A549 (cell line): ENCODE measurements at regions not wholly inside any gene's neighbourhood (a gene's known extent, or its start where the extent isn't known, plus 50 kb on each side); places are given as distances from the start of the nearest gene placed in this dataset.

Experiments used
- ATAC-seq, 2 experiments: fragments of 200-7000 bp in 1 of 2; fragments of >200 bp in 1 of 2; cut with Nextera tagmentation in 1 of 2; cut with Tn5 transposase in 1 of 2; 3 replicates each; pipeline versions ENCODE4 v1.8.0 to v1.9.1; 2018 to 2020; ENCODE audit warnings: mild to moderate bottlenecking in 1 of 2, moderate library complexity in 1 of 2
- CTCF ChIA-PET: fragments of 300-600 bp; sonication (Branson Sonifier 250); formaldehyde crosslinking; extraction: SDS; loops from one replicate; lab custom pipeline; 2021; ENCODE audit warnings: antibody characterized with exemption, inconsistent platforms; lab: Yijun Ruan, JAX
- POLR2A ChIA-PET: fragments of 350-600 bp; formaldehyde crosslinking; extraction: SDS; loops from one replicate; lab custom pipeline; 2021; ENCODE audit warnings: antibody characterized with exemption, inconsistent platforms; lab: Yijun Ruan, JAX
- DNase-seq, 2 experiments: peaks; one replicate each; pipeline versions ENCODE4 v3.0.0 to v3.0.0-alpha.2; 2011 to 2016; ENCODE audit warnings: low read depth in 1 of 2, low spot score in 1 of 2
- FAIRE-seq: peaks from 2 replicates; lab custom pipeline; 2011; peaks lifted over from hg19 to GRCh38; lab: Jason Lieb, UNC
- H3K27ac ChIP-seq, 2 experiments: fragments of >200 bp; sonication (Bioruptor Twin); formaldehyde crosslinking; 3 replicates each; pipeline ENCODE4 v1.5.1; 2016 to 2017
- H3K4me1 ChIP-seq: fragments of >200 bp; sonication (Bioruptor Twin); formaldehyde crosslinking; 3 replicates; pipeline ENCODE4 v1.6.1; 2016
- H3K4me2 ChIP-seq: fragments of >200 bp; sonication (Bioruptor Twin); formaldehyde crosslinking; 3 replicates; pipeline ENCODE4 v1.6.1; 2016
- H3K4me3 ChIP-seq: fragments of >200 bp; sonication (Bioruptor Twin); formaldehyde crosslinking; 3 replicates; pipeline ENCODE4 v1.5.1; 2016
- H3K9me3 ChIP-seq: fragments of >200 bp; sonication (Bioruptor Twin); formaldehyde crosslinking; 3 replicates; pipeline ENCODE4 v1.6.1; 2016
- ATOH8 ChIP-seq: fragments of 250-450 bp; sonication (Bioruptor Pico); IDR thresholded peaks from 2 replicates; pipeline ENCODE4 v1.5.0; 2020; ENCODE audit warnings: low read depth, mild to moderate bottlenecking, moderate library complexity
- CBX2 ChIP-seq: fragments of 200-600 bp; sonication (generic); IDR thresholded peaks from 2 replicates; pipeline ENCODE4 v1.6.1; 2016; ENCODE audit warnings: low read depth, mild to moderate bottlenecking, borderline replicate concordance
- CEBPB ChIP-seq, 2 experiments: fragments of >200 bp in 1 of 2; sonication (Bioruptor Twin) in 1 of 2; formaldehyde crosslinking in 1 of 2; IDR thresholded peaks; 2 replicates each; pipeline ENCODE4 v1.6.1; 2012 to 2016
- CHD4 ChIP-seq: fragments of 200-600 bp; sonication (generic); IDR thresholded peaks from 2 replicates; pipeline ENCODE4 v1.6.1; 2016; ENCODE audit warnings: antibody characterized with exemption, mild to moderate bottlenecking, borderline replicate concordance
- CTCF ChIP-seq: fragments of >200 bp; sonication (Bioruptor Twin); formaldehyde crosslinking; IDR thresholded peaks from 3 replicates; pipeline ENCODE4 v1.5.1; 2016
- E2F6 ChIP-seq: IDR thresholded peaks from 2 replicates; pipeline ENCODE4 v1.6.1; 2012; ENCODE audit warnings: low read depth, borderline replicate concordance
- ESRRA ChIP-seq: fragments of 150-350 bp; IDR thresholded peaks from 2 replicates; pipeline ENCODE4 v1.6.1; 2014; ENCODE audit warnings: mild to moderate bottlenecking, low read length, borderline replicate concordance
- FOXS1 ChIP-seq: fragments of 250-450 bp; sonication (Bioruptor Pico); IDR thresholded peaks from 2 replicates; pipeline ENCODE4 v1.5.0; 2020; ENCODE audit warnings: mild to moderate bottlenecking, moderate library complexity
- HES2 ChIP-seq: fragments of >200 bp; sonication (Bioruptor Twin); formaldehyde crosslinking; IDR thresholded peaks from 2 replicates; pipeline ENCODE4 v1.6.1; 2016
- HEYL ChIP-seq: fragments of 250-450 bp; sonication (Bioruptor Pico); IDR thresholded peaks from 2 replicates; pipeline ENCODE4 v1.8.0; 2021; ENCODE audit warnings: mild to moderate bottlenecking, moderate library complexity
- JUNB ChIP-seq: fragments of >200 bp; sonication (Bioruptor Twin); formaldehyde crosslinking; IDR thresholded peaks from 2 replicates; pipeline ENCODE4 v1.6.1; 2016
- KDM1A ChIP-seq: fragments of 200-600 bp; sonication (generic); IDR thresholded peaks from 2 replicates; pipeline ENCODE4 v1.6.1; 2016; ENCODE audit warnings: low read depth, mild to moderate bottlenecking
- MAFK ChIP-seq: fragments of 450-650 bp; IDR thresholded peaks from 2 replicates; pipeline ENCODE4 v1.6.1; 2014; ENCODE audit not compliant: partially characterized antibody
- NFE2L2 ChIP-seq: fragments of 150-350 bp; conservative IDR thresholded peaks from 2 replicates; pipeline ENCODE4 v1.6.1; 2014; ENCODE audit warnings: low read length
- PHF8 ChIP-seq: fragments of 200-600 bp; sonication (generic); IDR thresholded peaks from 2 replicates; pipeline ENCODE4 v1.6.1; 2016; ENCODE audit warnings: low read depth, mild to moderate bottlenecking, antibody characterized with exemption, moderate library complexity, borderline replicate concordance
- RAD21 ChIP-seq, 2 experiments: fragments of >200 bp in 1 of 2; sonication (Bioruptor Twin) in 1 of 2; formaldehyde crosslinking in 1 of 2; IDR thresholded peaks in 1 of 2; conservative IDR thresholded peaks in 1 of 2; 2 replicates in 1 of 2; 3 replicates in 1 of 2; pipeline ENCODE4 v1.6.1; 2012 to 2018; ENCODE audit warnings: inconsistent platforms in 1 of 2
- REST ChIP-seq: fragments of 200-600 bp; sonication (generic); IDR thresholded peaks from 2 replicates; pipeline ENCODE4 v1.6.1; 2016; ENCODE audit warnings: antibody characterized with exemption, mild to moderate bottlenecking, moderate library complexity
- SREBF2 ChIP-seq: fragments of 450-650 bp; IDR thresholded peaks from 2 replicates; pipeline ENCODE4 v1.6.1; 2014; ENCODE audit warnings: mild to moderate bottlenecking, moderate library complexity
- ZC3H11A ChIP-seq: fragments of 450-650 bp; IDR thresholded peaks from 2 replicates; pipeline ENCODE4 v1.6.1; 2014; ENCODE audit warnings: antibody characterized with exemption, mild to moderate bottlenecking
- ZNF302 ChIP-seq: fragments of 250-450 bp; sonication (Bioruptor Pico); IDR thresholded peaks from 2 replicates; pipeline ENCODE4 v1.9.0; 2021; ENCODE audit warnings: inconsistent platforms, mild to moderate bottlenecking, moderate library complexity
- WGBS: methylation state at CpG from one replicate; pipeline ENCODE4 v1.1.6; 2017; ENCODE audit errors: missing lambda C conversion rate; 5-methylcytosine and 5-hydroxymethylcytosine counted together

- no peak for ATAC-seq
- Histone ChIP-seq H3K4me2 (no peak overlapping the region), H3K9me3 (no peaks in the 10 kb centered on the region), H3K4me3 (no peak overlapping the region), H3K27ac (no peak overlapping the region)
- POLR2A ChIA-PET = no interaction called here
- CTCF ChIA-PET = interaction anchor here (0.5 kb wide), 1 partner anchor 1369 kb away, joined by 3 read pairs; no protein-coding TSS in a partner anchor
- FAIRE-seq = no peak
- TF ChIP-seq ZC3H11A (no peak), REST (no peak), HEYL (CRISPR knock-in tag) (no peak), ZNF302 (CRISPR knock-in tag) (no peak), NFE2L2 (no peak), CEBPB (IDR thresholded peaks at IDR 0.05) (no peak)
- TF ChIP-seq, all 56 proteins: peak for 0
- no peaks in the 10 kb centered on the region for H3K4me1 ChIP-seq
- no peak for DNase-seq
- 4% methylated on average over 6 of the region's 6 CpGs for WGBS
Measured at GRCh38 chr4:79682801-79683530, 274.9 kb upstream of the GK2 start.

- no peaks in the 10 kb centered on the region for H3K9me3 ChIP-seq
- WGBS = 8% methylated on average over 4 of the region's 4 CpGs
- TF ChIP-seq CBX2 = no peak
- no peak for TF ChIP-seq JUNB
- no peak for TF ChIP-seq CHD4
- no peak for TF ChIP-seq FOXS1 (CRISPR knock-in tag)
- no peak for TF ChIP-seq CTCF
- no peak for TF ChIP-seq KDM1A
- TF ChIP-seq ATOH8 (CRISPR knock-in tag) = no peak
- no peak for TF ChIP-seq RAD21 (conservative IDR thresholded peaks at IDR 0.05 in 1 of 2, IDR thresholded peaks at IDR 0.05 in 1 of 2)
- TF ChIP-seq E2F6 = no peak
- TF ChIP-seq MAFK = no peak
- TF ChIP-seq HES2 = no peak
- no peak for TF ChIP-seq PHF8
- TF ChIP-seq ESRRA = no peak
- TF ChIP-seq SREBF2 = no peak
- TF ChIP-seq, all 56 proteins: peak for 0
- CTCF ChIA-PET = interaction anchor here (0.5 kb wide), 1 partner anchor 1369 kb away, joined by 3 read pairs; no protein-coding TSS in a partner anchor
- POLR2A ChIA-PET = no interaction called here
- Histone ChIP-seq H3K4me1 (no peaks in the 10 kb centered on the region), H3K4me3 (no peak overlapping the region), H3K4me2 (no peak overlapping the region), H3K27ac (no peak overlapping the region)
- ATAC-seq = no peak
- no peak for DNase-seq
- FAIRE-seq = no peak
Measured at GRCh38 chr4:79682161-79682560, 274.1 kb upstream of the GK2 start.
